ENCODE measurements at regions not wholly inside any gene's neighbourhood (a gene's known extent, or its start where the extent isn't known, plus 50 kb on each side); places are given as distances from the start of the nearest gene placed in this dataset.

DNA sequence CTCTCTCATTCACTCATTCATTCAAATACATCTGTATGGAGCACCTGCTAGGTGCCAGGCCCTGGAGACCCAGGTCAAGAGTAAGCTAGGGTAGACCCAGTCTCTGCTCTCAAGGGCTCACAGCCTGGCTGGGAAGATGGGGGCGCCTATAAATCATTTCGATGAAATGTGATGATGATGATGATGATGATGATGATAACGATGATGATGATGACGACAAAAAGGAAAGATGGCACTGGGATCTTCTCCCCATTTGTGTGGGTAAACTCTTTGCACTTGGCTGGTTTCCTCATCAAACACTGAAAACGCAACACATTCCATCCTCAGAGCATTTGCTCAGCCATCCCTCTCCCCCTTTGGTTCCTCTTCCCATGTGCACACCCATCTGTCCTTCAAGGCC lies 188.0 kb upstream of the CDYL start:
- H3K36me3 ChIP-seq (ENCODE audit: control insufficient read depth, insufficient read depth, low read length): no peaks in the 10 kb centered on the region
- DNase-seq: no peak
- no peaks in the 10 kb centered on the region for H3K27me3 ChIP-seq (ENCODE audit: control insufficient read depth, insufficient read depth, low read length)
- H3K4me1 ChIP-seq (ENCODE audit: control insufficient read depth, insufficient read depth, low read length, poor library complexity, severe bottlenecking): no peaks in the 10 kb centered on the region
- H3K27ac ChIP-seq (ENCODE audit: insufficient read depth, low read length, poor library complexity, severe bottlenecking): no peak overlapping the region
- ATAC-seq (ENCODE audit: low read depth in 2 of 2): no peak
- Mint-ChIP-seq H3K27ac (no peak overlapping the region), H3K36me3 (no peaks in the 10 kb centered on the region), H3K9me3 (peaks cover 0 to 3% (median 0%) of the 10 kb centered on the region in 7 donors), H3K4me1 (no peaks in the 10 kb centered on the region), H3K4me3 (no peak overlapping the region), H3K27me3 (no peaks in the 10 kb centered on the region)
- H3K9me3 ChIP-seq (ENCODE audit: control insufficient read depth in 2 of 2, low read length in 2 of 2): no peaks in the 10 kb centered on the region
- H3K4me3 ChIP-seq (ENCODE audit: low read depth, low read length): no peak overlapping the region

DNA sequence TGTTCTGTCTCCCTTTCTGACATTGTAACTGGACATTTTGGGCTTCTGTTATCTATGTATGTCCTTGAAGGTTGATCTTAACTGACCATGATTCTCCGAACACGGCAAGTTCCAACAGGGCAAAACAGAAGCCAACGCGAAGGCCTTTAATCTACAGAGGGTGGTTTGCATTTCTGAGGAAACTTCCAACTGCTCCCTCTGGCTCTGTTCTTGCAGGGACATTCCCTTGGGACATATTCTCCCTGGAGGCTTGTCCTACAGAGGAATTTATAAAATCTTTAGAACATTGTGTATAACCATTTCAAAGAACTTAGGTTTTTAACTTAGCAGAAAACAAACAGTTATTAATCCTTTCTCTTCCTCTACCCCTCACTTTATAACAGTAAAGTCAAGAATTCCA lies 189.0 kb upstream of the CDYL start:
- Mint-ChIP-seq H3K9me3 (peaks cover 0 to 3% (median 0%) of the 10 kb centered on the region in 7 donors), H3K36me3 (no peaks in the 10 kb centered on the region), H3K27ac (no peak overlapping the region), H3K4me3 (no peak overlapping the region), H3K27me3 (no peaks in the 10 kb centered on the region), H3K4me1 (no peaks in the 10 kb centered on the region)
- H3K27me3 ChIP-seq (ENCODE audit: control insufficient read depth, insufficient read depth, low read length): no peaks in the 10 kb centered on the region
- H3K9me3 ChIP-seq (ENCODE audit: control insufficient read depth in 2 of 2, low read length in 2 of 2): no peaks in the 10 kb centered on the region
- no peak overlapping the region for H3K4me3 ChIP-seq (ENCODE audit: low read depth, low read length)
- no peaks in the 10 kb centered on the region for H3K36me3 ChIP-seq (ENCODE audit: control insufficient read depth, insufficient read depth, low read length)
- DNase-seq: no peak
- no peaks in the 10 kb centered on the region for H3K4me1 ChIP-seq (ENCODE audit: control insufficient read depth, insufficient read depth, low read length, poor library complexity, severe bottlenecking)
- no peak for ATAC-seq (ENCODE audit: low read depth in 2 of 2)
- no peak overlapping the region for H3K27ac ChIP-seq (ENCODE audit: insufficient read depth, low read length, poor library complexity, severe bottlenecking)

DNA sequence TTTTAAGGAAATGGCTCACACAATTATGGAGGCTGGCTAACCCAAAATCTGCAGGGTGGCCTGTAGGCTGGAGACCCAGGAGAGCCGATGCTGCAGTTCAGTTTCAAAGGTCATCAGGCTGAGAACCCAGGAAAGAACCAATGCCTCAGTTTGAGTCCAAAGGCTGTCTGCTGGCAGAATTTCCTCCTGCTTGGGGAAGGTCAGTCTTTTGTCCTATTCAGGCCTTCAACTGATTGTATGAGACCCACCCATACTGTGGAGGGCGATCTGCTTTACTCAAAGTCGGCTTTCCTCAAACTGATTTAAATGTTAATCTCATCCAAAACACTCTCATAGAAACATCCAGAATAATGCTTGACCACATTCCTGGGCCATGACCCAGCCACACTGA lies 189.7 kb upstream of the CDYL start:
- H3K4me1 ChIP-seq (ENCODE audit: control insufficient read depth, insufficient read depth, low read length, poor library complexity, severe bottlenecking): no peaks in the 10 kb centered on the region
- DNase-seq: no peak
- H3K4me3 ChIP-seq (ENCODE audit: low read depth, low read length): no peak overlapping the region
- Mint-ChIP-seq H3K27ac (no peak overlapping the region), H3K4me1 (no peaks in the 10 kb centered on the region), H3K9me3 (peaks cover 0 to 3% (median 0%) of the 10 kb centered on the region in 7 donors), H3K4me3 (no peak overlapping the region), H3K27me3 (no peaks in the 10 kb centered on the region), H3K36me3 (no peaks in the 10 kb centered on the region)
- no peak overlapping the region for H3K27ac ChIP-seq (ENCODE audit: insufficient read depth, low read length, poor library complexity, severe bottlenecking)
- no peaks in the 10 kb centered on the region for H3K9me3 ChIP-seq (ENCODE audit: control insufficient read depth in 2 of 2, low read length in 2 of 2)
- H3K36me3 ChIP-seq (ENCODE audit: control insufficient read depth, insufficient read depth, low read length): no peaks in the 10 kb centered on the region
- no peak for ATAC-seq (ENCODE audit: low read depth in 2 of 2)
- no peaks in the 10 kb centered on the region for H3K27me3 ChIP-seq (ENCODE audit: control insufficient read depth, insufficient read depth, low read length)

GRCh38 chr6:4585682-4586468 lies 190.3 kb upstream of the CDYL start:
- Mint-ChIP-seq H3K36me3 (no peaks in the 10 kb centered on the region), H3K4me1 (no peaks in the 10 kb centered on the region), H3K27me3 (no peaks in the 10 kb centered on the region), H3K27ac (no peak overlapping the region), H3K9me3 (peaks cover 0 to 3% (median 0%) of the 10 kb centered on the region in 7 donors), H3K4me3 (no peak overlapping the region)
- no peak for ATAC-seq (ENCODE audit: low read depth in 2 of 2)
- H3K4me3 ChIP-seq (ENCODE audit: low read depth, low read length): no peak overlapping the region
- H3K36me3 ChIP-seq (ENCODE audit: control insufficient read depth, insufficient read depth, low read length): no peaks in the 10 kb centered on the region
- no peaks in the 10 kb centered on the region for H3K4me1 ChIP-seq (ENCODE audit: control insufficient read depth, insufficient read depth, low read length, poor library complexity, severe bottlenecking)
- H3K27ac ChIP-seq (ENCODE audit: insufficient read depth, low read length, poor library complexity, severe bottlenecking): no peak overlapping the region
- H3K9me3 ChIP-seq (ENCODE audit: control insufficient read depth in 2 of 2, low read length in 2 of 2): no peaks in the 10 kb centered on the region
- no peak for DNase-seq
- no peaks in the 10 kb centered on the region for H3K27me3 ChIP-seq (ENCODE audit: control insufficient read depth, insufficient read depth, low read length)

- no peaks in the 10 kb centered on the region for H3K36me3 ChIP-seq (ENCODE audit: control insufficient read depth, insufficient read depth, low read length)
- no peaks in the 10 kb centered on the region for H3K9me3 ChIP-seq (ENCODE audit: control insufficient read depth in 2 of 2, low read length in 2 of 2)
- H3K9me3 Mint-ChIP-seq: peaks cover 0 to 3% (median 0%) of the 10 kb centered on the region in 7 donors
- no peaks in the 10 kb centered on the region for H3K4me1 Mint-ChIP-seq
- no peak for ATAC-seq (ENCODE audit: low read depth in 2 of 2)
- H3K27ac ChIP-seq (ENCODE audit: insufficient read depth, low read length, poor library complexity, severe bottlenecking): no peak overlapping the region
- DNase-seq: no peak
- H3K4me1 ChIP-seq (ENCODE audit: control insufficient read depth, insufficient read depth, low read length, poor library complexity, severe bottlenecking): no peaks in the 10 kb centered on the region
- H3K4me3 ChIP-seq (ENCODE audit: low read depth, low read length): no peak overlapping the region
- H3K27me3 ChIP-seq (ENCODE audit: control insufficient read depth, insufficient read depth, low read length): no peaks in the 10 kb centered on the region
- H3K27ac Mint-ChIP-seq: no peak overlapping the region
- H3K4me3 Mint-ChIP-seq: no peak overlapping the region
- no peaks in the 10 kb centered on the region for H3K36me3 Mint-ChIP-seq
- H3K27me3 Mint-ChIP-seq: no peaks in the 10 kb centered on the region
These were observed 191.4 kb upstream of the CDYL start for GRCh38 chr6:4584801-4585200.

DNA sequence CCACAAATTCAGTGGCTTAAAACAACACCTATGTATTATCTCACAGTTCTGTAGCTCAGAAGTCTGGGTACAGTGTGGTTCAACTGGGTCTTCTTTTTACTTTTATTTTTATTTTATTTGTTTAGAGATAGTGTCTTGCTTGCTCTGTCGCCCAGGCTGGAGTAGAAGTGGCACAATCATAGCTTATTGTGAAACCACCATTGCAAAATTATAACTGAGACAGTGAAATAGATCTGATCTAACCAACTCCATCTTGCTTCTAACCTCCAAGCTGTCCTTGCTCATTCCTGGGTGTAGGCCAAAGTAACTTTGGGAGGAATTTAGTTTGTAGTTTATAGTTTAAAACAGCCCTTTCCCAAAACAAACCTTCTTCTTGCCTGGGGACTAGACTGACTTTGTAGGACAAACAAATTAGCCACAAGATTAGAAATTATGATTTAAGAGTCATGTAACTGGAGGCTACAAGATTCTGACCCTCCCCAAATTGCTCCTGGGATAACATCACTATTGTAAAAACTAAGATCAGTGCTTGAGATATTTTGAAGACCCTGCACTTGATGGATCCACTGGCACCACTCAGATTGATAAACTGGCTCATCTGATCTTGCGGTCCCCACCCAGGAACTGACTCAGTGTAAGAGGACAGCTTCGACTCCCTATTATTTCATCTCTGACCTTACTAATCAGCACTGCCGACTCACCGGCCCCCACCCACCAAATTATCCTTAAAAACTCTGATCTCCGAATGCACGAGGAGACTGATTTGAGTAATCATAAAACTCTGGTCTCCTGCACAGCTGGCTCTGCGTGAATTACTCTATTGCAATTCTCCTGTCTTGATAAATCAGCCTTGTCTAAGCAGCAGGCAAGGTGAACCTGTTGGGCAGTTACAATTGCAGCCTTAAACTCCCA lies 193.4 kb upstream of the CDYL start:
- no peaks in the 10 kb centered on the region for H3K4me1 ChIP-seq (ENCODE audit: control insufficient read depth, insufficient read depth, low read length, poor library complexity, severe bottlenecking)
- no peaks in the 10 kb centered on the region for H3K9me3 ChIP-seq (ENCODE audit: control insufficient read depth in 2 of 2, low read length in 2 of 2)
- ATAC-seq (ENCODE audit: low read depth in 2 of 2) (no peak), DNase-seq (no peak)
- no peak overlapping the region for H3K27ac ChIP-seq (ENCODE audit: insufficient read depth, low read length, poor library complexity, severe bottlenecking)
- H3K4me1 Mint-ChIP-seq: no peaks in the 10 kb centered on the region
- H3K27ac Mint-ChIP-seq: no peak overlapping the region
- no peaks in the 10 kb centered on the region for H3K36me3 Mint-ChIP-seq
- peaks cover 0 to 3% (median 0%) of the 10 kb centered on the region in 7 donors for H3K9me3 Mint-ChIP-seq
- H3K4me3 ChIP-seq (ENCODE audit: low read depth, low read length): no peak overlapping the region
- H3K27me3 ChIP-seq (ENCODE audit: control insufficient read depth, insufficient read depth, low read length): no peaks in the 10 kb centered on the region
- no peak overlapping the region for H3K4me3 Mint-ChIP-seq
- H3K36me3 ChIP-seq (ENCODE audit: control insufficient read depth, insufficient read depth, low read length): no peaks in the 10 kb centered on the region
- peaks cover 3% of the 10 kb centered on the region for H3K27me3 Mint-ChIP-seq

GRCh38 chr6:4581468-4582385 lies 194.5 kb upstream of the CDYL start:
- H3K36me3 ChIP-seq (ENCODE audit: control insufficient read depth, insufficient read depth, low read length): no peaks in the 10 kb centered on the region
- DNase-seq: no peak
- no peak overlapping the region for H3K27ac ChIP-seq (ENCODE audit: insufficient read depth, low read length, poor library complexity, severe bottlenecking)
- no peak overlapping the region for H3K4me3 ChIP-seq (ENCODE audit: low read depth, low read length)
- no peaks in the 10 kb centered on the region for H3K4me1 ChIP-seq (ENCODE audit: control insufficient read depth, insufficient read depth, low read length, poor library complexity, severe bottlenecking)
- no peaks in the 10 kb centered on the region for H3K27me3 ChIP-seq (ENCODE audit: control insufficient read depth, insufficient read depth, low read length)
- H3K9me3 ChIP-seq (ENCODE audit: control insufficient read depth in 2 of 2, low read length in 2 of 2): no peaks in the 10 kb centered on the region
- peaks cover 0 to 2% (median 0%) of the 10 kb centered on the region in 7 donors for H3K9me3 Mint-ChIP-seq
- ATAC-seq (ENCODE audit: low read depth in 2 of 2): no peak
- no peak overlapping the region for H3K4me3 Mint-ChIP-seq
- H3K27me3 Mint-ChIP-seq: peaks cover 5% of the 10 kb centered on the region
- H3K27ac Mint-ChIP-seq: no peak overlapping the region
- H3K4me1 Mint-ChIP-seq: no peaks in the 10 kb centered on the region
- no peaks in the 10 kb centered on the region for H3K36me3 Mint-ChIP-seq
